NCI-H146 treated with DMSO at 0.1 percent for 48 hours (cell line): ENCODE measurements at regions not wholly inside any gene's neighbourhood (a gene's known extent, or its start where the extent isn't known, plus 50 kb on each side); places are given as distances from the start of the nearest gene placed in this dataset.
A peak's percentile ranks its signal among the peaks of the same experiment; 100 is the strongest.

Experiments used
- DNase-seq: peaks from one replicate; lab custom pipeline; 2025; ENCODE audit not compliant: unreplicated experiment; lab: John Stamatoyannopoulos, UW

GRCh38 chrX:39950018-39950688 is 147.6 kb downstream of the BCOR start:
- DNase-seq = no peak

GRCh38 chrX:39952989-39953388 is 144.8 kb downstream of the BCOR start:
- DNase-seq = no peak

GRCh38 chrX:39953879-39954278 is 143.9 kb downstream of the BCOR start:
- peak; percentile 38 for DNase-seq

GRCh38 chrX:39954851-39955250 is 142.9 kb downstream of the BCOR start:
- no peak for DNase-seq

- DNase-seq = no peak
Measured at GRCh38 chrX:39955625-39956024, 142.1 kb downstream of the BCOR start.

- no peak for DNase-seq
Measured at GRCh38 chrX:39956803-39957394, 140.9 kb downstream of the BCOR start.

GRCh38 chrX:39957816-39958566 is 139.8 kb downstream of the BCOR start:
- DNase-seq = no peak

GRCh38 chrX:39958850-39959249 is 138.9 kb downstream of the BCOR start:
- DNase-seq = no peak

GRCh38 chrX:39960219-39960618 is 137.5 kb downstream of the BCOR start:
- no peak for DNase-seq

- DNase-seq = no peak
Measured at GRCh38 chrX:39961441-39961840, 136.3 kb downstream of the BCOR start.

GRCh38 chrX:39965051-39965573 is 132.6 kb downstream of the BCOR start:
- no peak for DNase-seq

GRCh38 chrX:39966176-39966575 is 131.6 kb downstream of the BCOR start:
- no peak for DNase-seq

GRCh38 chrX:39967348-39967747 is 130.4 kb downstream of the BCOR start:
- DNase-seq = no peak

GRCh38 chrX:39969099-39969818 is 128.5 kb downstream of the BCOR start:
- peak; percentile 84 for DNase-seq

- no peak for DNase-seq
Measured at GRCh38 chrX:39969819-39970504, 127.8 kb downstream of the BCOR start.

- DNase-seq = no peak
Measured at GRCh38 chrX:39971760-39972159, 126.0 kb downstream of the BCOR start.

- no peak for DNase-seq
Measured at GRCh38 chrX:39972340-39972739, 125.4 kb downstream of the BCOR start.

- no peak for DNase-seq
Measured at GRCh38 chrX:39973810-39974209, 123.9 kb downstream of the BCOR start.

- DNase-seq = peak; percentile 5
Measured at GRCh38 chrX:39974270-39974669, 123.5 kb downstream of the BCOR start.

- peak; percentile 41 for DNase-seq
Measured at GRCh38 chrX:39975101-39975925, 122.4 kb downstream of the BCOR start.
